Erythroblast (primary cell): ENCODE measurements at regions not wholly inside any gene's neighbourhood (a gene's known extent, or its start where the extent isn't known, plus 50 kb on each side); places are given as distances from the start of the nearest gene placed in this dataset.

Source experiments
- GATA1 ChIP-seq: IDR thresholded peaks from 2 replicates; pipeline ENCODE4 v1.6.1; 2011; ENCODE audit warnings: low read depth, mild to moderate bottlenecking, control low read depth, low read length, moderate library complexity
- POLR2A ChIP-seq: IDR thresholded peaks from 2 replicates; pipeline ENCODE4 v1.6.1; 2011; ENCODE audit warnings: mild to moderate bottlenecking, low read length

DNA sequence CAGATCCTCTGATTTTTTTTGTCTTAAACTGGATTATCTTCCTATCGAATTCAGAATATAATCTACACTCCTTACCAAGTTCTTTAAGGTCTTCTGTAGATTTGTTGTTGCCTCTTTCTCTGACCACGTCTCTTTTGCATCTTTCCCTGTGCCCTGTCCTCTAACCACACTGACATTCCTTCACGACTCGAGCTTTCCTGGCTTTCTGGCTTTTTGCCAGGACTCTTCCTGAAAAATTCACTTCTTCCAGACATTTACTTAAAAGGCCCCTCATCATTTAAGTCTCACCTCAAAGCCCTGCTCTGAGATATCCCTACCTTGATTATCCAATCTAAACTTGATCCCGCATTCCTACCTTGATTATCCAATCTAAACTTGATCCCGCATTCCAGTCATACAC lies 422.3 kb upstream of the DCN start:
- no peak for TF ChIP-seq POLR2A
- no peak for TF ChIP-seq GATA1
